Neural progenitor cell (in vitro differentiated cells): ENCODE measurements at regions not wholly inside any gene's neighbourhood (a gene's known extent, or its start where the extent isn't known, plus 50 kb on each side); places are given as distances from the start of the nearest gene placed in this dataset.

Source experiments
- EZH2phosphoT487 ChIP-seq: fragments of 200-600 bp; sonication (generic); IDR thresholded peaks from 2 replicates; pipeline ENCODE4 v1.6.1; 2017; ENCODE audit warnings: antibody characterized with exemption
- TF ChIP-seq, protein P1 (sequence below): fragments of 200-600 bp; sonication (generic); IDR thresholded peaks from 2 replicates; pipeline ENCODE4 v1.5.1; 2017; ENCODE audit warnings: antibody characterized with exemption, mild to moderate bottlenecking

- TF ChIP-seq, protein P1, sequence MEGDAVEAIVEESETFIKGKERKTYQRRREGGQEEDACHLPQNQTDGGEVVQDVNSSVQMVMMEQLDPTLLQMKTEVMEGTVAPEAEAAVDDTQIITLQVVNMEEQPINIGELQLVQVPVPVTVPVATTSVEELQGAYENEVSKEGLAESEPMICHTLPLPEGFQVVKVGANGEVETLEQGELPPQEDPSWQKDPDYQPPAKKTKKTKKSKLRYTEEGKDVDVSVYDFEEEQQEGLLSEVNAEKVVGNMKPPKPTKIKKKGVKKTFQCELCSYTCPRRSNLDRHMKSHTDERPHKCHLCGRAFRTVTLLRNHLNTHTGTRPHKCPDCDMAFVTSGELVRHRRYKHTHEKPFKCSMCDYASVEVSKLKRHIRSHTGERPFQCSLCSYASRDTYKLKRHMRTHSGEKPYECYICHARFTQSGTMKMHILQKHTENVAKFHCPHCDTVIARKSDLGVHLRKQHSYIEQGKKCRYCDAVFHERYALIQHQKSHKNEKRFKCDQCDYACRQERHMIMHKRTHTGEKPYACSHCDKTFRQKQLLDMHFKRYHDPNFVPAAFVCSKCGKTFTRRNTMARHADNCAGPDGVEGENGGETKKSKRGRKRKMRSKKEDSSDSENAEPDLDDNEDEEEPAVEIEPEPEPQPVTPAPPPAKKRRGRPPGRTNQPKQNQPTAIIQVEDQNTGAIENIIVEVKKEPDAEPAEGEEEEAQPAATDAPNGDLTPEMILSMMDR = no peak
- peak; percentile 49 for TF ChIP-seq EZH2phosphoT487
Observed at GRCh38 chr7:131108212-131108940, 219.3 kb upstream of the MKLN1 start.
